GM18505 (cell line): ENCODE measurements at regions not wholly inside any gene's neighbourhood (a gene's known extent, or its start where the extent isn't known, plus 50 kb on each side); places are given as distances from the start of the nearest gene placed in this dataset.
"Not testable (repeated sequence)": the region's sequence is repeated elsewhere in the genome, so short reads cannot be mapped to it uniquely, and the experiment has no call there.

ENCODE experiments used
- ATAC-seq: cut with Tn5 transposase; IDR thresholded peaks from one replicate; pipeline ENCODE4 v1.9.1; 2021; ENCODE audit not compliant: unreplicated experiment
- POLR2A ChIP-seq: IDR thresholded peaks from 4 replicates; pipeline ENCODE4 v1.6.1; 2011; ENCODE audit warnings: borderline replicate concordance; ENCODE audit not compliant: insufficient read depth, insufficient read length; ENCODE audit errors: extremely low read depth

- no peak for TF ChIP-seq POLR2A
- no peak for ATAC-seq
Measured at GRCh38 chr18:59985289-59985688, 85.5 kb downstream of the PMAIP1 start.

DNA sequence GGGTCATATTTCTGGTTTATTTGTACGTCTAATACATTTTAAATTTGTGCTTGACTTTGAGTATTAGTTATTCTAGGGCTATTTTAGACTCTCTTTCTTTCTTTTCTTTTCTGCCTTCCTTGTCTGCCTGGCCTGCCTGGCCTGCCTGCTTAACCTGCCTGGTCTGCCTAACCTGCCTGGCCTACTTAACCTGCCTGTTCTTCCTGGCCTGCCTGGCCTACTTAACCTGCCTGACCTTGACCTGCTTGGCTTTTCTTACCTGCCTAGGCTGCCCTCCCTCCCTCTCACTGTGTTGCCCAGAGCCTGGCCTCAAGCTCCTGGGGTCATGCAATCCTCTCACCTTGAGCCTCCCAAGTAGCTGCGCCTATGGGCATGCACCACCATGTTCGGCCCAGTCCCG is 83.7 kb downstream of the PMAIP1 start:
- no peak for TF ChIP-seq POLR2A
- ATAC-seq, result no peak

DNA sequence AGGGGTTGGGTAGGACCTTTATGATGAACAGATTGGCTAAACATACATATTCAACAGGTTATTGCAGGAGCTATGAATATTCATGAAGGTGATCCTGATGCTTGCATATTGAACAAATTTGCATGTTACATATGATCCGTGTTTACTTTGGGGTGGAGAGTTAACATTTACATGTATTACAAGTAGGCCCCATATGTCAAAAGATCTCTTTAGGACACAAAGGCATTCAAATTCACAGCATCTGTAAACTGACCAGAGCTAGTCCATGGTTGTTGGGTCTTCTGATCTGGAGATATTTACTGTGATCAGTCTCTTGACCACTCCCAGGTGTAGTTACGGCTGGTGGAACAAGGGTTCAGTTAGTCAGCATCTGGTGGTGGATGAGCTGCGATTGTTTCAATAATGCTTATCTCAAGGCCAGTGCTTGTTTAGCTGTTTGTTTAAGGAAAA is 80.4 kb downstream of the PMAIP1 start:
- ATAC-seq, result no peak
- no peak for TF ChIP-seq POLR2A

DNA sequence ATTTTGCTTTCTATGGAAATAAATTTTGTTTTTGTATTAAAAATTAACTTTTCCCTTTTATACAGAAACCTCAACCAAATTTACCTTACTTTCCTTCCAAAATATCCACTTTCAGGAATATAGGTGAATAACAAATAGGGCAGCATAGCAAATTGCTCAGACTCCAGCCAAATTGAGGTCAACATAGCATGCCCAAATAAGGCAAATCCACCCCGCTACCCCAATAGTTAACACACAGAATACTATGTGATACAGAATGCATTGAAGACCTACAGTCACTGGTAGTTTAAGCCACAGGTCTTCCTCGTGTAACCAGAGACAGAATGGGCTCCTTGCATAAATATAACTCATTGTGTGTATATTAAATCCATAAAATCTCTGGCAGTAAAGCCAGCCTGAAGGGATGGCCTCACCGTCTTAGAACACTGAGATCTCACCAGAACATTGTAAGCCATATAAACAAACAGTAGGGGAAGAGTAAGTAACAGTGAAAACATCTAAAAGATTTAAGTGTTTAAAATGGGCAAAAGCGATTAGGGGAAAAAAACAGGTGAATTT is 72.2 kb downstream of the PMAIP1 start:
- no peak for ATAC-seq
- TF ChIP-seq POLR2A, result no peak

DNA sequence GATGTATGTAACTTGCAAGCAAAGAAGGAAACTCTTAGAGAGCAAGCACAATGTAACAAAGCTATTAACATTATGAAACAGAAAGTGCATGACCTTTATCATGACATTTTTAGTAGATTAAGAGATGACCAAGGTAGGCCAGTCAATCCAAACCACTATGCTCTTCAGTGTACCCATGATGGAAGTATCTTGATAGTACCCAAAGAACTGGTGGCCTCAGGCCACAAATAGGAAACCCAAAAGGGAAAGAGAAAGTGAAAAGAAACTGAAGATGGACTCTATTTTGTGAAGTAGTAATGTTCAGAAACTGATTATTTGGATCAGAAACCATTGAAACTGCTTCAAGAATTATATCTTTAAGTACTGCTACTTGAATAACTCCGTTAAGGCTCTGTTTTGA is 71.3 kb downstream of the PMAIP1 start:
- peak; percentile 68 for ATAC-seq

- not testable (repeated sequence) for ATAC-seq
Measured at GRCh38 chr18:59969477-59970028, 69.8 kb downstream of the PMAIP1 start.

GRCh38 chr18:59968583-59968982 is 68.8 kb downstream of the PMAIP1 start:
- no peak for TF ChIP-seq POLR2A
- no peak for ATAC-seq

GRCh38 chr18:59967878-59968277 is 68.1 kb downstream of the PMAIP1 start:
- ATAC-seq, result no peak
- no peak for TF ChIP-seq POLR2A

DNA sequence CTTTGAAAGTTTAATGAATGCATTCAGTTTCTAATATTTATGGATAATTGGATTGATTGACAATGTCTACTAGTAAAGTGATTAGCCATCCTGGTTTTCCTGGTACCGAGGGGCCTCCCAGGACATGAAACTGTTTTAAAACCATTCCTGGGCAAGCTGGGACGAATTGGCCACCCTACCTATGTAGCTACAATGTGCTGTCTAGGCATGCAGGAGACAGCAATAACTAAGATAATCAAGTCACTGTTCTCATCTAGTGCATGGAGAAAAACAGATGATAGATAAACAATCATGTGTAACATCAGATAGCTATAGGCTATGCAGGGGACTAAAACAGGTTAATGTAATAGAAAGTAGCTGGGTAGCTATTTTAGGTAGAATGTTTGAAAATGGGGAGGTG is 67.1 kb downstream of the PMAIP1 start:
- no peak for ATAC-seq
- no peak for TF ChIP-seq POLR2A

GRCh38 chr18:59963229-59963628 is 63.4 kb downstream of the PMAIP1 start:
- ATAC-seq, result no peak
- TF ChIP-seq POLR2A, result no peak

- ATAC-seq, result peak; percentile 82
- no peak for TF ChIP-seq POLR2A
Measured at GRCh38 chr18:59961070-59961469, 61.3 kb downstream of the PMAIP1 start.

DNA sequence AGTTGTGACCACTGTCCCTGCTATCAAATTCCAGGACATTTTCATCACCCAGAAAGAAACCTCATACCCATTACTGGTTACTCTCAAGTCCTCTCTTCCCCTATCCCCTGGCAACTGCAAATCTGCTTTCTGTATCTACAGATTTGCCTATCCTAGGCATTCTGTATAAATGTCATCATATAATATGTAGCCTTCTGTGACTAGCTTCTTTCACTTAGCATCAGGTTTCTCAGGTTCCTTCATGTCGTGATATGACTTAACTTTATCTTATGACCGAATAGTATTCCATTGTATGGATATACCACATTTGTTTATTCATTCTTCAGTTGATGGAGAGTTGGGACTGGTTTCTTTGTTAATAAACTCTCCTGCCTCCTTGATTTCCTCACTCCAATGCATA is 60.5 kb downstream of the PMAIP1 start:
- no peak for TF ChIP-seq POLR2A
- no peak for ATAC-seq

DNA sequence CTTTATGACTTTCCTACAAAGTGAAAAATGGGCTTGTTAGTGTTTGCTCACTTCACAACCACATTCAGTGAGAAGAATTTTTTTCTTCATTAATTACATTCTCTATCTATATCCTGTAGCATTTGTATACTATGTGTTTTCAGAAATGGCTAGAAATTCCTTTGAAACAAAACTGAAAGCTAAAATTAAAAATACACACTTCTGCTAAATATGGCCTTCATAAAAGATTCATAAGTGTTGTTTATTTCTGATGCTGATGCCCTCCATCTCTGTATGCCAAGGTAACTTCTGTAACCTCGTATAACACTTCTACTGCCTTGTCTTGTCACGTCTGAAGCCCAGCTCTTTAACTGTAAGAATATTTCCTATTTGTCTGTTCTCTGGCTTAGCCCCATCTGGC is 59.8 kb downstream of the PMAIP1 start:
- ATAC-seq, result no peak

GRCh38 chr18:59959073-59959472 is 59.3 kb downstream of the PMAIP1 start:
- TF ChIP-seq POLR2A, result no peak
- no peak for ATAC-seq

More for the DNA sequence above, 59.8 kb downstream of the PMAIP1 start:
- TF ChIP-seq POLR2A, result no peak

GRCh38 chr18:59957957-59958356 is 58.2 kb downstream of the PMAIP1 start:
- peak; percentile 47 for ATAC-seq
- TF ChIP-seq POLR2A, result no peak
